ENCODE measurements at regions not wholly inside any gene's neighbourhood (a gene's known extent, or its start where the extent isn't known, plus 50 kb on each side); places are given as distances from the start of the nearest gene placed in this dataset.
A peak's percentile ranks its signal among the peaks of the same experiment; 100 is the strongest.

GRCh38 chr1:229190057-229190575 is 80.8 kb upstream of the RAB4A start:
- H3K9me3 Mint-ChIP-seq, result no peaks in the 10 kb centered on the region
- peaks cover 26 to 37% of the 10 kb centered on the region in 2 donors for H3K4me1 Mint-ChIP-seq (ENCODE audit: low read depth in 2 of 2)
- ATAC-seq (replicated peaks), result no peak
- H3K36me3 Mint-ChIP-seq (ENCODE audit: insufficient read depth), result peaks cover 3% of the 10 kb centered on the region
- H3K27me3 Mint-ChIP-seq, result no peaks in the 10 kb centered on the region
- H3K27ac Mint-ChIP-seq, result no peak overlapping the region
- no peak for DNase-seq
- H3K4me3 Mint-ChIP-seq, result no peak overlapping the region

- Mint-ChIP-seq H3K36me3 (ENCODE audit: insufficient read depth) (peaks cover 3% of the 10 kb centered on the region), H3K27me3 (no peaks in the 10 kb centered on the region), H3K4me1 (ENCODE audit: low read depth in 2 of 2) (peaks cover 28 to 37% of the 10 kb centered on the region in 2 donors), H3K27ac (peak overlapping the region in 1 of 2 donors; percentile 29), H3K9me3 (no peaks in the 10 kb centered on the region), H3K4me3 (peak overlapping the region in 1 of 2 donors; percentile 17)
- ATAC-seq (replicated peaks) (peak; percentile 65), DNase-seq (no peak)
Observed at GRCh38 chr1:229191066-229191674, 79.7 kb upstream of the RAB4A start.

GRCh38 chr1:229192031-229192430 is 78.9 kb upstream of the RAB4A start:
- Mint-ChIP-seq H3K4me1 (ENCODE audit: low read depth in 2 of 2) (peaks cover 22 to 32% of the 10 kb centered on the region in 2 donors), H3K27ac (peak overlapping the region; percentile 79 to 83), H3K36me3 (ENCODE audit: insufficient read depth) (peaks cover 3% of the 10 kb centered on the region), H3K4me3 (peak overlapping the region; percentile 49 to 58), H3K9me3 (no peaks in the 10 kb centered on the region), H3K27me3 (no peaks in the 10 kb centered on the region)
- DNase-seq (no peak), ATAC-seq (replicated peaks) (peak; percentile 83)

GRCh38 chr1:229192853-229193252 is 78.1 kb upstream of the RAB4A start:
- ATAC-seq (replicated peaks), result no peak
- Mint-ChIP-seq H3K27me3 (no peaks in the 10 kb centered on the region), H3K4me3 (peak overlapping the region; percentile 45 to 58), H3K9me3 (no peaks in the 10 kb centered on the region), H3K4me1 (ENCODE audit: low read depth in 2 of 2) (peaks cover 22 to 37% of the 10 kb centered on the region in 2 donors), H3K36me3 (ENCODE audit: insufficient read depth) (peaks cover 3% of the 10 kb centered on the region), H3K27ac (peak overlapping the region; percentile 79 to 83)
- no peak for DNase-seq

- ATAC-seq (replicated peaks), result peak; percentile 44
- H3K36me3 Mint-ChIP-seq (ENCODE audit: insufficient read depth), result peaks cover 3% of the 10 kb centered on the region
- no peaks in the 10 kb centered on the region for H3K9me3 Mint-ChIP-seq
- DNase-seq, result no peak
- H3K4me1 Mint-ChIP-seq (ENCODE audit: low read depth in 2 of 2), result peaks cover 28 to 37% of the 10 kb centered on the region in 2 donors
- H3K27me3 Mint-ChIP-seq, result no peaks in the 10 kb centered on the region
- H3K27ac Mint-ChIP-seq, result no peak overlapping the region
- peak overlapping the region; percentile 44 to 58 for H3K4me3 Mint-ChIP-seq
Observed at GRCh38 chr1:229194096-229194495, 76.8 kb upstream of the RAB4A start.

- Mint-ChIP-seq H3K27ac (peak overlapping the region in 1 of 2 donors; percentile 13), H3K4me3 (no peak overlapping the region), H3K9me3 (no peaks in the 10 kb centered on the region), H3K4me1 (ENCODE audit: low read depth in 2 of 2) (peaks cover 37 to 47% of the 10 kb centered on the region in 2 donors), H3K36me3 (ENCODE audit: insufficient read depth) (peaks cover 3% of the 10 kb centered on the region), H3K27me3 (no peaks in the 10 kb centered on the region)
- no peak for ATAC-seq (replicated peaks)
- DNase-seq, result no peak
Observed at GRCh38 chr1:229195246-229195645, 75.7 kb upstream of the RAB4A start.

GRCh38 chr1:229196404-229197264 is 74.3 kb upstream of the RAB4A start:
- Mint-ChIP-seq H3K4me1 (ENCODE audit: low read depth in 2 of 2) (peaks cover 41 to 46% of the 10 kb centered on the region in 2 donors), H3K27me3 (no peaks in the 10 kb centered on the region), H3K27ac (peak overlapping the region in 1 of 2 donors; percentile 15), H3K36me3 (ENCODE audit: insufficient read depth) (peaks cover 3% of the 10 kb centered on the region), H3K9me3 (no peaks in the 10 kb centered on the region), H3K4me3 (no peak overlapping the region)
- DNase-seq (no peak), ATAC-seq (replicated peaks) (no peak)

GRCh38 chr1:229197265-229197585 is 73.7 kb upstream of the RAB4A start:
- Mint-ChIP-seq H3K27ac (peak overlapping the region; percentile 15 to 30), H3K27me3 (no peaks in the 10 kb centered on the region), H3K9me3 (no peaks in the 10 kb centered on the region), H3K4me1 (ENCODE audit: low read depth in 2 of 2) (peaks cover 36 to 40% of the 10 kb centered on the region in 2 donors), H3K36me3 (ENCODE audit: insufficient read depth) (peaks cover 3% of the 10 kb centered on the region), H3K4me3 (no peak overlapping the region)
- DNase-seq (no peak), ATAC-seq (replicated peaks) (no peak)

GRCh38 chr1:229199261-229200243 is 71.4 kb upstream of the RAB4A start:
- peak overlapping the region; percentile 75 to 77 for H3K4me3 Mint-ChIP-seq
- ATAC-seq (replicated peaks), result peak; percentile 92
- H3K27me3 Mint-ChIP-seq, result no peaks in the 10 kb centered on the region
- peak in 2 of 3 experiments; percentile 10 to 14 for DNase-seq
- H3K9me3 Mint-ChIP-seq, result no peaks in the 10 kb centered on the region
- H3K36me3 Mint-ChIP-seq (ENCODE audit: insufficient read depth), result no peaks in the 10 kb centered on the region
- peak overlapping the region; percentile 87 to 92 for H3K27ac Mint-ChIP-seq
- peaks cover 23 to 24% of the 10 kb centered on the region in 2 donors for H3K4me1 Mint-ChIP-seq (ENCODE audit: low read depth in 2 of 2)

- H3K27ac Mint-ChIP-seq, result no peak overlapping the region
- no peaks in the 10 kb centered on the region for H3K9me3 Mint-ChIP-seq
- ATAC-seq (replicated peaks) (no peak), DNase-seq (no peak)
- no peaks in the 10 kb centered on the region for H3K27me3 Mint-ChIP-seq
- H3K4me3 Mint-ChIP-seq, result no peak overlapping the region
- H3K4me1 Mint-ChIP-seq (ENCODE audit: low read depth in 2 of 2), result peaks cover 18 to 21% of the 10 kb centered on the region in 2 donors
- H3K36me3 Mint-ChIP-seq (ENCODE audit: insufficient read depth), result no peaks in the 10 kb centered on the region
Observed at GRCh38 chr1:229203030-229203751, 67.7 kb upstream of the RAB4A start.

- DNase-seq (no peak), ATAC-seq (replicated peaks) (no peak)
- Mint-ChIP-seq H3K27ac (no peak overlapping the region), H3K36me3 (ENCODE audit: insufficient read depth) (no peaks in the 10 kb centered on the region), H3K9me3 (no peaks in the 10 kb centered on the region), H3K27me3 (no peaks in the 10 kb centered on the region), H3K4me3 (no peak overlapping the region), H3K4me1 (ENCODE audit: low read depth in 2 of 2) (peaks cover 16 to 18% of the 10 kb centered on the region in 2 donors)
Observed at GRCh38 chr1:229203991-229204632, 66.8 kb upstream of the RAB4A start.

Data from effector memory CD8-positive, alpha-beta T cell (primary cell).